ENCODE measurements at regions not wholly inside any gene's neighbourhood (a gene's known extent, or its start where the extent isn't known, plus 50 kb on each side); places are given as distances from the start of the nearest gene placed in this dataset.

DNA sequence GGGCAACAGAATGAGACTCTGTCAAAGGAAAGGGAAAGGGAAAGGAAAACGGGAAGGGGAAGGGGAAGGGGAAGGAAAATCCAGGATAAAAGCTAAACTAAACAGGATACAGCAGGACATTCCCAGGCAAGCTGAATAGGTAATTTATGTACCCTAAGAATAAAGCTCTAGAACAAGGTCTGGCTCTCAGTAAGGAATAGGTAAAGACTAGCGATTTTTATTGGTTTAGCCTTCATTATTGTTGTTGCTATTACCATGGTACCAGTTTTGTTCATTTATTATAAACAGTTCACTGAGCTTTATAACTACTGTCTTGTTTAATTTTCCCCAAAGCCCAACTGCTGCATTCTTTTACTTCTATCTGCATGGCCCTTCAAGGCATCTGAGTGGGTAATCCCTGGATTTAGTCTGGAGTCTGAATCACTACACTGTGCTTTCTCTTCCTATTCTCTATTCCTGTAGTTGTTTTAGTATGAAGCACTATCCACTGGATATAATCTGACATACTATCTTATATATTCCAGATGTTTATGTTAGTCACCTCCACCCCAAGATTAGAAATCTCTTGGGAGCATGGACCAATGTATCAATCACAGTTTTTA is 127.1 kb upstream of the TANK start:
- no peaks in the 10 kb centered on the region for H3K4me1 ChIP-seq
- no peak for DNase-seq (ENCODE audit: low spot score in 2 of 2)
- H3K36me3 ChIP-seq, result no peaks in the 10 kb centered on the region
- no peak overlapping the region for H3K27ac ChIP-seq
- H3K4me3 ChIP-seq, result no peak overlapping the region
- no peaks in the 10 kb centered on the region for H3K9me3 ChIP-seq
- intact Hi-C loops (cut with DNase I; ENCODE audit: low total_unique reads), result loop anchor here (5.0 kb wide), 1 partner anchor 476 kb away; no protein-coding TSS in a partner anchor
- TF ChIP-seq POLR2A (IDR thresholded peaks at IDR 0.05) (no peak), POLR2AphosphoS5 (IDR thresholded peaks at IDR 0.05) (no peak), CTCF (IDR thresholded peaks at IDR 0.05) (no peak)
- H3K27me3 ChIP-seq, result no peaks in the 10 kb centered on the region

DNA sequence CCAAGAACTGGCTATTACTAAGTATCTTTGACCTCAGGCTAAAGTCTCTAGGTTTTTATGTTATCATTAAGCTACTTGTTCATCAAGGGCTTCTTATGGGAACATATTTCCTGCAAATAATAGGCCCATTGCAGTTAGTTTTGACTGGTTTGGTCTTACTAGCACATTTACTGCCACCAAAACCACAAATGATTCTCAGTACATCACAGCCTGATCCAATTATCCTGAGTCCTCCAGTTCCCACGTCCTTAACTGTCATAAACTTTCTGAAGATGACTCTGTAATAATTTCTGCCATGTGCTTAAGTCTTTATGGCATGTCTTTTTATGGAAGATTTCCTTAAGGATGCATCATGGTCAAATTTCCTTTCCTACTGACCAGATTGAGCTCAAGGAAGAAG is 123.3 kb upstream of the TANK start:
- no peaks in the 10 kb centered on the region for H3K4me1 ChIP-seq
- no peak for DNase-seq (ENCODE audit: low spot score in 2 of 2)
- no peaks in the 10 kb centered on the region for H3K9me3 ChIP-seq
- no peak overlapping the region for H3K27ac ChIP-seq
- TF ChIP-seq POLR2A (IDR thresholded peaks at IDR 0.05), result no peak
- TF ChIP-seq POLR2AphosphoS5 (IDR thresholded peaks at IDR 0.05), result no peak
- TF ChIP-seq CTCF (IDR thresholded peaks at IDR 0.05), result no peak
- H3K4me3 ChIP-seq, result no peak overlapping the region
- no peaks in the 10 kb centered on the region for H3K27me3 ChIP-seq
- no peaks in the 10 kb centered on the region for H3K36me3 ChIP-seq
- intact Hi-C loops (cut with DNase I; ENCODE audit: low total_unique reads), result no loop called here

DNA sequence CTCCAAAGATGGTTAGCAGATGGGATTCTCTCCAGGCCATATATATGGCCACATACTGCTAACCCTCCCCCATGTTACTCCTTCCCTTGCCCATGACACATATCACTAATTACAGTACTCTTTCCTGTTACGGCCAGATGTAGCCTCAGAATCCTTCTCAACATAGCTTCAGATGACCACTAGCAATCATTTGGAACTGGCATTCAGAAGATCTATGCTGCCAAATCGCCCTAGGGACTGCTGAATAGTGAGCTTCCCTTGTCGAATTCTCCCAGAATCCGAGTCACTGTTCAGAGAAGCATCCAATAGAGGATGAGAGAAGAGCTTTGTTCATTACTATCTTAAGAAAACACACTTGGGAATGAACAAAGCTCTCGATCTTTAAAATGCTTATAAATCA is 121.2 kb upstream of the TANK start:
- Histone ChIP-seq H3K36me3 (no peaks in the 10 kb centered on the region), H3K4me3 (no peak overlapping the region), H3K27ac (no peak overlapping the region), H3K9me3 (no peaks in the 10 kb centered on the region), H3K4me1 (no peaks in the 10 kb centered on the region), H3K27me3 (no peaks in the 10 kb centered on the region)
- TF ChIP-seq CTCF (IDR thresholded peaks at IDR 0.05) (no peak), POLR2A (IDR thresholded peaks at IDR 0.05) (no peak), POLR2AphosphoS5 (IDR thresholded peaks at IDR 0.05) (no peak)
- intact Hi-C loops (cut with DNase I; ENCODE audit: low total_unique reads), result no loop called here
- no peak for DNase-seq (ENCODE audit: low spot score in 2 of 2)

GRCh38 chr2:161041356-161041755 is 118.9 kb upstream of the TANK start:
- intact Hi-C loops (cut with DNase I; ENCODE audit: low total_unique reads), result no loop called here
- no peak for TF ChIP-seq CTCF (IDR thresholded peaks at IDR 0.05)
- no peak for TF ChIP-seq POLR2AphosphoS5 (IDR thresholded peaks at IDR 0.05)
- TF ChIP-seq POLR2A (IDR thresholded peaks at IDR 0.05), result no peak
- Histone ChIP-seq H3K36me3 (no peaks in the 10 kb centered on the region), H3K4me3 (no peak overlapping the region), H3K4me1 (no peaks in the 10 kb centered on the region), H3K9me3 (no peaks in the 10 kb centered on the region), H3K27ac (no peak overlapping the region), H3K27me3 (no peaks in the 10 kb centered on the region)
- no peak for DNase-seq (ENCODE audit: low spot score in 2 of 2)

DNA sequence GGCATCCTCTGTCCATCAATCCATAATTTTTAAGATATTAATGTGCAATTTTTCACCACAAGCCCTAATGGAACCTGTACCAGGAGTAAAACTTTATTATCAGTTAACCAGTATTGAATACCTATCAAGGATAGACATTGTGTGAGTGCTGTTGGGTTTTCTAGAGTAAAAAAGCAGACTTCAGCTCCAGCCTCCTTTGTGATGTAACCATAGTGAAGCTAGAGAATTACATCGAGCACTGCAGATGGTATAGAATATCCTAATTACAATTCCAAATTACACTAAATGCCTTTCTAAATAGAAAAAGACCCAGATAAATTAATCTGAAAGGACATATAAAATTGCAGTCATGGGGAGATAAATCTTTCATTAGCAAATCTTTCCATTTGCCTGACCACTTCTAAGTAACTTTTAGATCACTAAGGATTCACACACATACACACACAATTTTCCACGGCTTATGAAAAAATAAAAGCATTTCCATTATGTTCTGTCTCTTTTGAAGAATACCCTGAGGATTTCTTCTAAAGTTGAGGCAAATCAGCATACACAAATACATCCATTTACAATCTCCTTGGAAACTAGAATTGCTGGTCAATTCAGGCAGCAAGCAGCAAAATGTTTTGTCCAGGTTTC is 117.1 kb upstream of the TANK start:
- no peak for TF ChIP-seq POLR2AphosphoS5 (IDR thresholded peaks at IDR 0.05)
- TF ChIP-seq CTCF (IDR thresholded peaks at IDR 0.05), result no peak
- TF ChIP-seq POLR2A (IDR thresholded peaks at IDR 0.05), result no peak
- no peak for DNase-seq (ENCODE audit: low spot score in 2 of 2)
- Histone ChIP-seq H3K27me3 (no peaks in the 10 kb centered on the region), H3K4me3 (no peak overlapping the region), H3K27ac (no peak overlapping the region), H3K4me1 (no peaks in the 10 kb centered on the region), H3K36me3 (no peaks in the 10 kb centered on the region), H3K9me3 (no peaks in the 10 kb centered on the region)
- intact Hi-C loops (cut with DNase I; ENCODE audit: low total_unique reads), result no loop called here

Measured in breast epithelium (tissue), 4 donors.